ENCODE measurements at regions not wholly inside any gene's neighbourhood (a gene's known extent, or its start where the extent isn't known, plus 50 kb on each side); places are given as distances from the start of the nearest gene placed in this dataset.

GRCh38 chr9:79477241-79477840 lies 94.4 kb upstream of the TLE4 start:
- DNase-seq (ENCODE audit: low read depth), result no peak
- H3K4me3 ChIP-seq (ENCODE audit: low read depth, low read length), result no peak overlapping the region
- TF ChIP-seq CTCF (IDR thresholded peaks at IDR 0.05; ENCODE audit: low read depth, low read length, missing control alignments), result no peak

- DNase-seq (ENCODE audit: low read depth), result no peak
- no peak overlapping the region for H3K4me3 ChIP-seq (ENCODE audit: low read depth, low read length)
- peak; percentile 68 for TF ChIP-seq CTCF (IDR thresholded peaks at IDR 0.05; ENCODE audit: low read depth, low read length, missing control alignments)
These were observed 93.6 kb upstream of the TLE4 start for GRCh38 chr9:79477955-79478771.

- no peak for DNase-seq (ENCODE audit: low read depth)
- TF ChIP-seq CTCF (IDR thresholded peaks at IDR 0.05; ENCODE audit: low read depth, low read length, missing control alignments), result no peak
These were observed 91.1 kb upstream of the TLE4 start for GRCh38 chr9:79480639-79481038.

GRCh38 chr9:79481846-79482477 lies 89.8 kb upstream of the TLE4 start:
- TF ChIP-seq CTCF (IDR thresholded peaks at IDR 0.05; ENCODE audit: low read depth, low read length, missing control alignments), result no peak
- H3K4me3 ChIP-seq (ENCODE audit: low read depth, low read length), result no peak overlapping the region
- no peak for DNase-seq (ENCODE audit: low read depth)

More at GRCh38 chr9:79480639-79481038, 91.1 kb upstream of the TLE4 start:
- H3K4me3 ChIP-seq (ENCODE audit: low read depth, low read length), result no peak overlapping the region

GRCh38 chr9:79485258-79485657 lies 86.5 kb upstream of the TLE4 start:
- no peak for DNase-seq (ENCODE audit: low read depth)
- no peak overlapping the region for H3K4me3 ChIP-seq (ENCODE audit: low read depth, low read length)
- no peak for TF ChIP-seq CTCF (IDR thresholded peaks at IDR 0.05; ENCODE audit: low read depth, low read length, missing control alignments)

GRCh38 chr9:79489261-79490000 lies 82.3 kb upstream of the TLE4 start:
- DNase-seq (ENCODE audit: low read depth), result no peak
- H3K4me3 ChIP-seq (ENCODE audit: low read depth, low read length), result no peak overlapping the region
- no peak for TF ChIP-seq CTCF (IDR thresholded peaks at IDR 0.05; ENCODE audit: low read depth, low read length, missing control alignments)
